ENCODE measurements at regions not wholly inside any gene's neighbourhood (a gene's known extent, or its start where the extent isn't known, plus 50 kb on each side); places are given as distances from the start of the nearest gene placed in this dataset.

DNA sequence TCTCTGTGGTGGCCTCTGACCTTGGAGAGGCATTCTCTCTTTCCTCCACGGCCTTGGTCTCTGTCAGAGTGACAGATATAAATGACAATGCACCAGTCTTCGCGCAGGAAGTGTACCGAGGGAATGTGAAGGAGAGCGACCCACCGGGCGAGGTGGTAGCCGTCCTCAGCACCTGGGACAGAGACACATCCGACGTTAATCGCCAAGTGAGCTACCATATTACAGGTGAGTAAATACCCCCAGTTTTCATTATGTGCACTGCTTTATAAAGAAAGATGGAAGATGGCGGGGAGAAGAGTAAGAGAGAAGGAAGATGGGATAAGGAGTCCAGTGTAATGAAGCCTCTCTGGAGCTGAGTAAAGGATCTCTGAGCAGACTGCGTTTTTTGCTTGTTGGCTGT lies 167.8 kb upstream of the MTNR1B start:
- ATAC-seq (ENCODE audit: low FRiP score) (no peak), DNase-seq (no peak)
- Histone ChIP-seq H3K36me3 (ENCODE audit: control insufficient read depth in 1 of 2, insufficient read depth in 2 of 2, low read length in 1 of 2) (peaks cover 0 to 1% of the 10 kb centered on the region in 2 donors), H3K4me3 (ENCODE audit: low read length in 2 of 2) (no peak overlapping the region), H3K27ac (ENCODE audit: low read depth in 1 of 2, low read length in 2 of 2) (no peak overlapping the region), H3K4me1 (ENCODE audit: control insufficient read depth in 1 of 2, insufficient read depth in 2 of 2, low read length in 2 of 2) (no peaks in the 10 kb centered on the region), H3K9me3 (ENCODE audit: control insufficient read depth, low read length) (no peaks in the 10 kb centered on the region), H3K27me3 (ENCODE audit: control insufficient read depth in 1 of 2, insufficient read depth in 2 of 2, low read length in 1 of 2) (no peaks in the 10 kb centered on the region)
- 85% methylated on average over 13 of the region's 13 CpGs for WGBS, 2 donors
- intact Hi-C loops (cut with DNase I): no loop called here

DNA sequence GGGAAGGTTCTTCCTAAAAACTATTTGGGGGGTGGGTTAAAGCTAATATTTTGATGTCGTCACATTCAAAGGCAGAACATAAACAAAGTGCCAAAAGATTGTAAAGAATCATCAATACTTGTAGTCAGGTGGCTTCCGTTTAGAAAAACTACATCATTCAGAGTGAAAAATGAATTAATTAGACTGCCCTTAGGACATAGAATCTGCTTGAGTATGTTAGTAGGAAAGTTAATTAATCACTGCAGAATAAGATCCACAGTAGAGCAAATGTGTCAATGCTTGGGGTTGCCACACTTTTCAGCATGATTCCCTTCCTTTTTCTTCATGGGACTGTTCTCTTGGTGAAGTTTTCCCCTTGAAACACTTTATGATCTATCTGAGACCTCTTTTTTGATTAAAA lies 166.8 kb upstream of the MTNR1B start:
- no peak for ATAC-seq (ENCODE audit: low FRiP score)
- 83 to 87% methylated on average over 2 of the region's 2 CpGs for WGBS, 2 donors
- Histone ChIP-seq H3K9me3 (ENCODE audit: control insufficient read depth, low read length) (no peaks in the 10 kb centered on the region), H3K4me3 (ENCODE audit: low read length in 2 of 2) (no peak overlapping the region), H3K36me3 (ENCODE audit: control insufficient read depth in 1 of 2, insufficient read depth in 2 of 2, low read length in 1 of 2) (peaks cover 0 to 1% of the 10 kb centered on the region in 2 donors), H3K4me1 (ENCODE audit: control insufficient read depth in 1 of 2, insufficient read depth in 2 of 2, low read length in 2 of 2) (no peaks in the 10 kb centered on the region), H3K27me3 (ENCODE audit: control insufficient read depth in 1 of 2, insufficient read depth in 2 of 2, low read length in 1 of 2) (no peaks in the 10 kb centered on the region), H3K27ac (ENCODE audit: low read depth in 1 of 2, low read length in 2 of 2) (no peak overlapping the region)
- DNase-seq: no peak
- intact Hi-C loops (cut with DNase I): no loop called here

DNA sequence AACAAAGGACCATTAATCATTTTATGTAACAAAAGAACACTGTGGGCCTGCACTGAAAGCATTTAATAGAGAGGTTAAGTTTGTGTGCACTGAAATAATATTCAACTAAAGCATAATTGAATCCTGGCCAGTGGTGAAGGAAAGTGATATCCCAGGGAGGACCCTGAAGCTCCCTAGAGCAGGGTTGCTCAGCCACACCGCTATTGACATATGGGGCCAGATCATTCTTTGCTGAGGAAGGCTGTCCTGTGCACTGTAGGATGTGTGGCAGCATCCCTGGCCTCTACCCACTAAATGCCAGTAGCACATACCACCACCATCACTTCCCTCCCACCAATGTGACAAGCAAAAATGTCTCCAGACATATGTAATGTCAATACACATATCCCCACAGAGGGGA lies 166.1 kb upstream of the MTNR1B start:
- WGBS, 2 donors: 93% methylated on average over 1 of the region's 1 CpG
- DNase-seq: no peak
- no peak overlapping the region for H3K27ac ChIP-seq (ENCODE audit: low read depth in 1 of 2, low read length in 2 of 2)
- H3K27me3 ChIP-seq (ENCODE audit: control insufficient read depth in 1 of 2, insufficient read depth in 2 of 2, low read length in 1 of 2): no peaks in the 10 kb centered on the region
- ATAC-seq (ENCODE audit: low FRiP score): no peak
- peaks cover 0 to 1% of the 10 kb centered on the region in 2 donors for H3K36me3 ChIP-seq (ENCODE audit: control insufficient read depth in 1 of 2, insufficient read depth in 2 of 2, low read length in 1 of 2)
- no peak overlapping the region for H3K4me3 ChIP-seq (ENCODE audit: low read length in 2 of 2)
- no peaks in the 10 kb centered on the region for H3K9me3 ChIP-seq (ENCODE audit: control insufficient read depth, low read length)
- intact Hi-C loops (cut with DNase I): no loop called here
- H3K4me1 ChIP-seq (ENCODE audit: control insufficient read depth in 1 of 2, insufficient read depth in 2 of 2, low read length in 2 of 2): no peaks in the 10 kb centered on the region

DNA sequence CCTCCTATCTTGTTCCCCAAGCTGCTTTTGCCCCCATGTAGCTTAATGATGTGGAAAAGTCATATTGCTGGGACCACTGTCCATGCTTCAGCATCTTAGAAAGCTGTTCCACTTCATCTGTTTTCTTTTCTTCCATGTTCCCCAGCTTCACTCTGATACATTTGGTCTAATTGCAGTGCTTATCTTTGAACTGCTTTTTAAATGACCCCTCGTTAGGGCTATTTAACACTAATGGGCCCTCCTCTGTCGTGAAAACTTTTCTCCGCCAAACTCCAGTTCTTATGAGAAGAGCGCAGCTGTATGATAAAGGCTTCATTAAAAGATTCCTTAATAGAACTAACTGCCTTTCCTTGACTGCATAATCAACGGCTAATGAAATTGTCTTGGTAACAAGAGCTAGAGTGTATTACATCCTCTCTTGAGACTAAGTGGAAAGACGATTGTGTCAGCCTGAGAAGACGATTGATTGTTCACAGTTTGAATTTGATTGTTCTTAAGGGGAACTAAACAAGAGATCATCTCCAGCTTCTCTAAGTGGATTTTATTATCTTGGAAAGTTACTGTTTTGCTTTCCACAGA lies 165.0 kb upstream of the MTNR1B start:
- Histone ChIP-seq H3K27me3 (ENCODE audit: control insufficient read depth in 1 of 2, insufficient read depth in 2 of 2, low read length in 1 of 2) (no peaks in the 10 kb centered on the region), H3K4me3 (ENCODE audit: low read length in 2 of 2) (no peak overlapping the region), H3K9me3 (ENCODE audit: control insufficient read depth, low read length) (no peaks in the 10 kb centered on the region), H3K4me1 (ENCODE audit: control insufficient read depth in 1 of 2, insufficient read depth in 2 of 2, low read length in 2 of 2) (no peaks in the 10 kb centered on the region), H3K36me3 (ENCODE audit: control insufficient read depth in 1 of 2, insufficient read depth in 2 of 2, low read length in 1 of 2) (peaks cover 0 to 1% of the 10 kb centered on the region in 2 donors), H3K27ac (ENCODE audit: low read depth in 1 of 2, low read length in 2 of 2) (no peak overlapping the region)
- DNase-seq (no peak), ATAC-seq (ENCODE audit: low FRiP score) (no peak)
- intact Hi-C loops (cut with DNase I): no loop called here
- 89 to 90% methylated on average over 7 of the region's 7 CpGs for WGBS, 2 donors

DNA sequence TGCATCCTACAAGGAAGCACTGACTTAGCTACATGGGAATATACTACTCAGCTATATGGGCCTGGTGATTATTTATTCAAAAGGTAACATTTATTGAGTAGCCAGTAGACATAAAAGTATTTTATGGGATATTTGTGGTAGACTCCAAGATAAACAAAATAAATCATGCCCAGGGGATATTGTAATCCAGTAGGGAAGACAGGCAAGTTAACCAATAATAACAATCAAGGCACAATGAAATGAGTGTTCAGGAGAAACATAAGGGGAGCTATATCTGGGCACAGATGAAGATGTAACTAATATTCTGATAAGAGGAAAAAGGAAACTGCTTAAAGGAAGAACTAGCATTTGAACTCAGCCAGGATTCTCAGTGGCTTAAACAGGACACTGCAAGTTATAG lies 161.4 kb upstream of the MTNR1B start:
- DNase-seq: no peak
- H3K27me3 ChIP-seq (ENCODE audit: control insufficient read depth in 1 of 2, insufficient read depth in 2 of 2, low read length in 1 of 2): no peaks in the 10 kb centered on the region
- H3K4me3 ChIP-seq (ENCODE audit: low read length in 2 of 2): no peak overlapping the region
- intact Hi-C loops (cut with DNase I): no loop called here
- no peaks in the 10 kb centered on the region for H3K4me1 ChIP-seq (ENCODE audit: control insufficient read depth in 1 of 2, insufficient read depth in 2 of 2, low read length in 2 of 2)
- H3K9me3 ChIP-seq (ENCODE audit: control insufficient read depth, low read length): no peaks in the 10 kb centered on the region
- H3K36me3 ChIP-seq (ENCODE audit: control insufficient read depth in 1 of 2, insufficient read depth in 2 of 2, low read length in 1 of 2): peaks cover 0 to 1% of the 10 kb centered on the region in 2 donors
- no peak overlapping the region for H3K27ac ChIP-seq (ENCODE audit: low read depth in 1 of 2, low read length in 2 of 2)
- no peak for ATAC-seq (ENCODE audit: low FRiP score)

DNA sequence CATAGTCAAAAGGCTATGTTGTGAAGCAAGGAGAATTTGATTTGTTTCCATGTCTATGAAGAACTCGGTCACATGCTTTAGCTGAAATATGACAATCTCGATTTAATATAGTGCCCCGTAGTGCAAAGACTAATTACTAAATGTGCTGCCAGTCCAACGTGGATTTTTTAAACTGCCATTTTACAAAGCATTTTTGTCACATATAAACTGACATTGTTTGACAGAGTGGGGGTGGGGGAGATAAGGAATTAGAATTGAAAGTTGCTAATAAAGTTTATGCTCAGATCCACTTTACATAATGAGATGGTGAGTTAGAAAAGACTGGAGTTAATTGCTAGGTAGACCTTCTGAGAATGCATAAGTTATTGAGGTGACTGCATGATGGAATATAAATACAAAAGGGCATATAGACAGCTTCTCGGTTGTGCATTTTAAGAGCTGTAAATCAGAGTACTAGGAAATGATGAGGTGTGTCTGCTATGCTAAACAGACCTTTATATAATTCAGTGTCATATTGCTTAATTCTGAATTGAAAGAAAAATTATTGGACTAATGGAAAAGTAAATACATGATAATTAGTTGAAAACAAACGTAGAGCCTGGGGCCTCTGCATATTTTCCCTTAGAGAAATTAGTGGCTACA lies 158.9 kb upstream of the MTNR1B start:
- H3K27me3 ChIP-seq (ENCODE audit: control insufficient read depth in 1 of 2, insufficient read depth in 2 of 2, low read length in 1 of 2): no peaks in the 10 kb centered on the region
- WGBS, 2 donors: 73 to 76% methylated on average over 6 of the region's 6 CpGs
- no peak for ATAC-seq (ENCODE audit: low FRiP score)
- H3K27ac ChIP-seq (ENCODE audit: low read depth in 1 of 2, low read length in 2 of 2): no peak overlapping the region
- H3K4me3 ChIP-seq (ENCODE audit: low read length in 2 of 2): no peak overlapping the region
- intact Hi-C loops (cut with DNase I): no loop called here
- no peak for DNase-seq
- H3K9me3 ChIP-seq (ENCODE audit: control insufficient read depth, low read length): no peaks in the 10 kb centered on the region
- no peaks in the 10 kb centered on the region for H3K36me3 ChIP-seq (ENCODE audit: control insufficient read depth in 1 of 2, insufficient read depth in 2 of 2, low read length in 1 of 2)
- H3K4me1 ChIP-seq (ENCODE audit: control insufficient read depth in 1 of 2, insufficient read depth in 2 of 2, low read length in 2 of 2): no peaks in the 10 kb centered on the region

DNA sequence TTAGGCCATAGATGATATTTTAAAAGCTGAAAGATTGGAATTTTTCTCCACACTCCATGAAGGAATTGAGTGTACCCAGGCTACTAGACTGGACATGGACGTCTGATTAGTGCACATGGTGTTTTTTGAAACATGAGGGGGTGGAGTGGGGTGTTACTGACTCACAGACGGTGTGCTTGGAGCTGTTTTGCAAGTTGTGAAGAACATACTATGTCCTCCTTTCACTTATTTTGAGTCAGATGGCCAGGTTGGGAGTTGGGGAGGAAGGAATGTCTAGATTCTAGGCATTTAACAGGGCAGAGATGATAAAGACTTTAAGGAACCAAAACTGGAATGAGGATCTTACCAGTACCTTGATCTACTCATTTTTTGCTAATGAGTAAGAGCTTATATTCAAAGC lies 158.1 kb upstream of the MTNR1B start:
- intact Hi-C loops (cut with DNase I): no loop called here
- H3K36me3 ChIP-seq (ENCODE audit: control insufficient read depth in 1 of 2, insufficient read depth in 2 of 2, low read length in 1 of 2): no peaks in the 10 kb centered on the region
- H3K9me3 ChIP-seq (ENCODE audit: control insufficient read depth, low read length): no peaks in the 10 kb centered on the region
- no peak overlapping the region for H3K4me3 ChIP-seq (ENCODE audit: low read length in 2 of 2)
- 30 to 32% methylated on average over 2 of the region's 2 CpGs for WGBS, 2 donors
- no peaks in the 10 kb centered on the region for H3K27me3 ChIP-seq (ENCODE audit: control insufficient read depth in 1 of 2, insufficient read depth in 2 of 2, low read length in 1 of 2)
- no peak overlapping the region for H3K27ac ChIP-seq (ENCODE audit: low read depth in 1 of 2, low read length in 2 of 2)
- DNase-seq: no peak
- ATAC-seq (ENCODE audit: low FRiP score): no peak
- no peaks in the 10 kb centered on the region for H3K4me1 ChIP-seq (ENCODE audit: control insufficient read depth in 1 of 2, insufficient read depth in 2 of 2, low read length in 2 of 2)

DNA sequence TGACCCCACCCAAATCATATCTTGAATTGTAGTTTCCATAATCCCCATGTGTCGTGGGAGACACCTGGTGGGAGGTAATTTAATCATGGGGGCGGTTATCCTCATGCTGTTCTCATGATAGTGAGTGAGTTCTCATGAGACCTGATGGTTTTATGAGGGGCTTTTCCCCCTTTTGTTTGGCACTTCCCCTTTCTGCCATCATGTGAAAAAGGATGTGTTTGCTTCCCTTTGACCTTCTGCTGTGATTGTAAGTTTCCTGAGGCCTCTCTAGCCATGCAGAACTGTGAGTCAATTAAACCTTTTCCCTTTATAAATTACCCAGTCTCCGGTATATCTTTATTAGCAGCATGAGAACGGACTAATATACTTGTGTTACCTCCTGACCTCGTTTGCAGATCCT lies 156.6 kb upstream of the MTNR1B start:
- Histone ChIP-seq H3K9me3 (ENCODE audit: control insufficient read depth, low read length) (no peaks in the 10 kb centered on the region), H3K27ac (ENCODE audit: low read depth in 1 of 2, low read length in 2 of 2) (no peak overlapping the region), H3K36me3 (ENCODE audit: control insufficient read depth in 1 of 2, insufficient read depth in 2 of 2, low read length in 1 of 2) (no peaks in the 10 kb centered on the region), H3K27me3 (ENCODE audit: control insufficient read depth in 1 of 2, insufficient read depth in 2 of 2, low read length in 1 of 2) (no peaks in the 10 kb centered on the region), H3K4me1 (ENCODE audit: control insufficient read depth in 1 of 2, insufficient read depth in 2 of 2, low read length in 2 of 2) (no peaks in the 10 kb centered on the region), H3K4me3 (ENCODE audit: low read length in 2 of 2) (no peak overlapping the region)
- WGBS, 2 donors: 87 to 92% methylated on average over 5 of the region's 5 CpGs
- no peak for DNase-seq
- no peak for ATAC-seq (ENCODE audit: low FRiP score)
- intact Hi-C loops (cut with DNase I): no loop called here

DNA sequence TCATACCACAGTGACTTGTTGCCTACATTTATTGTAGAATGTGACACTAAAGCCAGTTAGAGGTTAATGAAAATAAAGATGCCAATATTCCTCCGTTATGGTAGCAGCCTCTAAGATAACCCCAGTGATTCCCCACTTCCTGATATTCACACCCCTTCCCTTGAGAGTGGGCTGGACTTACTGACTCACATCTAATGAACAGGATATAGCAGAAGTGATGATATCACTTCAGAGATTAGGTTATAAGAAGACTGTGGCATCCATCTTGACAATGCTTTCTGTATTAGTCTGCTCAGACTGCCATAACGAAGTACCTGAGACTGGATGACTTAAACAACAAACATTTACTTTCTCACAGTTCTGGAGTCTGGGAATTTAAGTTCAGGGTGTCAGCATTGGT lies 149.6 kb upstream of the MTNR1B start:
- H3K27me3 ChIP-seq (ENCODE audit: control insufficient read depth in 1 of 2, insufficient read depth in 2 of 2, low read length in 1 of 2): no peaks in the 10 kb centered on the region
- 85 to 86% methylated on average over 2 of the region's 2 CpGs for WGBS, 2 donors
- ATAC-seq (ENCODE audit: low FRiP score) (no peak), DNase-seq (no peak)
- H3K9me3 ChIP-seq (ENCODE audit: control insufficient read depth, low read length): no peaks in the 10 kb centered on the region
- intact Hi-C loops (cut with DNase I): no loop called here
- H3K4me3 ChIP-seq (ENCODE audit: low read length in 2 of 2): no peak overlapping the region
- no peak overlapping the region for H3K27ac ChIP-seq (ENCODE audit: low read depth in 1 of 2, low read length in 2 of 2)
- H3K4me1 ChIP-seq (ENCODE audit: control insufficient read depth in 1 of 2, insufficient read depth in 2 of 2, low read length in 2 of 2): no peaks in the 10 kb centered on the region
- H3K36me3 ChIP-seq (ENCODE audit: control insufficient read depth in 1 of 2, insufficient read depth in 2 of 2, low read length in 1 of 2): no peaks in the 10 kb centered on the region
